GM19397 (cell line): ENCODE measurements at regions not wholly inside any gene's neighbourhood (a gene's known extent, or its start where the extent isn't known, plus 50 kb on each side); places are given as distances from the start of the nearest gene placed in this dataset.

Source experiments
- ATAC-seq: cut with Tn5 transposase; IDR thresholded peaks from one replicate; pipeline ENCODE4 v1.9.1; 2021; ENCODE audit warnings: mild to moderate bottlenecking, moderate library complexity; ENCODE audit not compliant: unreplicated experiment

DNA sequence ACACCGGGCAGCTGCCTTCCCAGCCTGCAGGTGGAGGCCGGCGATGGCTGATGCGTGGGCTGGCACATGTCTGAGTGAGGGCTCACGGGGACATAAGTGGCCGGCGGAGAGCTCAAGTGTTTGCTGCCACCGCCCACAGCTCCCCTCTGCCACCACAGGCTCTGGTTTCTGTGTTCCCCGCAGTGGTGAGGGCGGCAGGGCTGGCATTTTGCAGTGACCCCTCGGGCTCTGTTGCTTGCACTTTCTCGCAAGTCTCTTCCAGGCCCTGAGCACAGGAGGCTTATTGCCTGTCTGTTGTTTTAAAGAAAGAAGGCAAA, 271.0 kb upstream of the RTL1 start:
- no peak for ATAC-seq

DNA sequence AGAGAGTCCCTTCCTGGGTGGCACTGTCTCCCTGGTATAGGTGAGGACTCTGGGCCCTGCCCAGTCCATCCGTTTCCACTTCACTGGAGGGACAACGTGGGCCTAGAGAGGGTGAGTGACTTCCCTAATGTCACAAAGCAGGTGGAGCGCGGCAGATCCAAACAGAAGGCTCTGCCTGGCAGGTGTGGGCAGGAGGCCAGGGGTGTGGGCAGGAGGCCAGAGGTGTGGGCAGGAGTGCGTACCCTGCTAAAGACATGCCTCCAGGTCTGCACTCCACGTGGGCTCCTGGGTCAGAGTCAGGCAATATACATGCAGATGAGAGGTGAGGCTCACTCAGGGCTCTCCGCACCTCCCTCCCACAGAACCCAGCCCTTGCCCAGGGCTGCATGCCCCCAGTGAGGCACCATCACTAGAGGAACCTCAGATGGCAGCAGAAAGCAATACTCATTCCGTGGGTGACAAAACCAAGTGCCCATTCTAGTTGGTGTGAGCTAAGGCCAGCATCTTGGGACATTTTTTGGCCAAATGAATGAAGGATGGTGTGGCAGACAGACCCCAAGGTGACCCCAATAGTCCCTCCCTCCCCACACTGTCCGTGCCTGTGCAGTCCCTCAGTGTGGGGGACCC, 271.6 kb upstream of the RTL1 start:
- ATAC-seq: no peak

DNA sequence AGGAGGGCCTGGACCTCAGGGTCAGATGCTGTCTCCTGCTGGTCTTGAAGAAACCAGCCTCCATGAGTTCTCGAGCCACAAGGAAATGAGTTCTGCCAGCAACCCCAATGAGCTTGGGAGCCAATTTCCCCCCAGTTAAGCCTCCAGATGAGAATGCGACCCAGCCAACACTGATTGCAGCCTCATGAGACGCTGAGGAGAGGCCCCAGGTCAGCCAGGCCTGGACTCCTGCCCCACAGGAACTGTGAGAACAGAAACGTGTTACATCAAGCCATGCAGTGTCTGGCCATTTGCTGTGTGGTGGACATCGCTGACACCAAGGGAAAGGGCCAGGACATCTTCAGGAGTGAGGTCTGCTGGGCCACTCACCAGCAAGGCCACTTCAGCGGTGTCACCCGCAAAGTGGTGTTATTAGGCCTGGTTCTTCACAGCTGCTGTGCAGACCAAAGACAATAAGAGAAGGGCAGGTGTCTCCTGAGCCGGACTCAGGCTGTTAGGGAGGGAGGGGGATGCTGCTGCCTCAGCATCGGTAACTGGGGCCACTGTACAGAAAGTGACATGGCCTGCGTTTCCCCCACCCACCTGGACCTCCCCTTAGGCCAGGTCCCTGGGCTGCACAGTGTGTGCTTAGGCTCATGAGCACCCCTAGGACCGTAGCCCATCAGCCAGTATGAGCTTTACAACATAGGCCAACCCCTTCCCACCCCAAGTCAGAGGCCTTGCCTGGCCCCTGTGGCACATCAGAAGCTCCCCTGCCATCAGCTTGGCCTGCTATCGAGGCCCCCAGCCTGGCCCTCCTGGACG, 272.4 kb upstream of the RTL1 start:
- no peak for ATAC-seq

DNA sequence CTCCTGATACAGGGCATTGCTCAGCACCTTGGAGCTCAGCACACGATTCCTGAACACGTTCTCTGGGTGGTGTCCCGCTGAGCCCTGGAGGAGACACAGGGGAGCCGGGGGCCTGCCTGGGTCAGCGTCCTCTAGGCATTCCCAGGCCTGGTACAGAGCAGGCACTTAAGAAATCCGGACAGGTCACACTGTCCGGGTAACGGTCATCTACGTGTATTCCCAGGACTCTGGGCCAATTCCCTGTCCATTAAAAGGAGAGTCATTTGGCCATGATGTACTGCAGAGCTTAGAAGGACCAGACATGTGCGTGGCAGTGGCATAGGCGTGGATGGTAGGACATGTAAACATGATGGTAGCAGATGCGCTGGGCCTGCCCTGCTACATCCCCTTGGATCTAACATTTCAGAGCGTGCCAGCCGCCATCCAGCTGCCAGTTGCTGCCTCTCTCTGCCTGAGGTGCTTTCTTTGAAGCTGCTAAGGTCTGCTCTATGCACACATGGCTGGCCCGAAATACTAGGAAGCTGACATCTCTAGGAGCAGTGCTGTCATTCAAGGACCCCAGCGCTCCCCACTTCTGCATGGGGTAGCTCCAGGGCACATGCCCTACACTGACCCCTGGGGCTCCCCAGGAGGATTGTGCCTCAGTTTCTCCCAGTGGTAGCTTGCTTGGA, 273.1 kb upstream of the RTL1 start:
- no peak for ATAC-seq

DNA sequence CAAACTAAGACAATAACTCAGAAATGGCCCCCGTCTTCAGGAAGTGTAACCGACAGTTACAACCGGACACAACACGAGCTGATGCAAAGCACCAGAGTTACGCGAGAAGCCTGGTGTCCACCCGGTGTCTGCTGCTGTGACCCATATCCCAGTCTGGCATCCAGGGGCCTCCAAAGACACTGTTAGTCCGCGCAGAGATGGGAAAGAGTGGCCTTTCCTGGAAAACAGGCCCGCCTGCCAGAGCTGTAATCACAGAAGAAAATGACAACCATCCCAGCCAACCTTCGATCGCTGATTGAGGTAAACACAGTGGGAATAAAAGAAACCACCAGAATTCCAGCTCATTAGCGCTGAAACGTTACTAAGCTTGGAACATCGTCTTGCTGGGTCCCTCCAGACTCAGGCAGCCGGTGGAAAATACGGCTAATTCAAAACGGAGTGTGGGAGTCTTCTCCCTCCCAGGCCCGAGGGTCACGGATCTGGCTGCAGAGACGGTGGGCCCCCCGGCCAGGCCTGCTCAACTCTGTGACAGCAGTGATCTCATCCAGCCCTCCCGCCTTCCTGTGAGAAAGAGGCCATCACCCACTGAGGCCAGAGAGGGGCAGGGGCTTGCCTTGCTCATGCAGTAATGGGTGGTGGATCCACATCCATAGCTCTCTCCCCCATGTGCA, 273.9 kb upstream of the RTL1 start:
- no peak for ATAC-seq

DNA sequence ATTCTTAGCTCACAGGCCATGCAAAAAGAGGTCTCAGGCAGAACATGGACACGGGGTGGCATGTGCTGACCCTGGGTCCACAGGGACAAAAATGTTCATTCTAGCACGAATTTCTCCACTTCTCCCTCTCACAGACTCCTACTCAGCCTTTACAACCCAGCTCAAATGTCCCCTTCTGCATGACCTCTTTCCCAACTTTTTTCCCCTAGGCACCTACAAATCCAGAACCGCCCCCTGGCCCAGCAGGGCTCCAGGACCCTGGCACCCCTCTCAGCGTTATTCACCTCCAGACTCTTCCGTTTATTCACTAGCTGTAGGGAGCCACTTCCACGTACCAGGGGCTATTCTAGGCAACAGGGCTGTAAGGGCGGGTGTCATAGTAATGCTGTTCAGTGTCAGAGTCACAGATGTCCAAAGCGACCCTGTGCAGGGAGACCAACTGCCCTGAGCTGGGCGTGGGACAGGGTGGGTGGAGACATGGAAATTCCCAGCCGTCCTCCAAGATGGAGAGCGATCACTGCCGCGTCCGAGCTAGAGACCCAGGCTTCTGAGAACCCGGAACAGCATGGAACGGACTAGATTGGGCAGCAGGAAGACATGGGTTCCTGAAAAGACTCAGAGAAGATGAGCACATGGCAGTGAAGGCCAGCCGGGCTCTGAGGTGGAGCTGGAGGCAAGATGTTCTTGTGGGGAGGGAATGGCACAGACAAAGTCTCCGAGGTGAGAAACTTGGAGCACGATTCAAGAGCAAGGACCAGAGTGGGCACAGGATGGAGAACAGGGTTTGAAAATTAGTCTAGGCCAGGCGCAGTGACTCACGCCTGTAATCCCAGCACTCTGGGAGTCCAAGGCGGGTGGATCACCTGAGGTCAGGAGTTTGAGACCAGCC, 274.9 kb upstream of the RTL1 start:
- no peak for ATAC-seq

DNA sequence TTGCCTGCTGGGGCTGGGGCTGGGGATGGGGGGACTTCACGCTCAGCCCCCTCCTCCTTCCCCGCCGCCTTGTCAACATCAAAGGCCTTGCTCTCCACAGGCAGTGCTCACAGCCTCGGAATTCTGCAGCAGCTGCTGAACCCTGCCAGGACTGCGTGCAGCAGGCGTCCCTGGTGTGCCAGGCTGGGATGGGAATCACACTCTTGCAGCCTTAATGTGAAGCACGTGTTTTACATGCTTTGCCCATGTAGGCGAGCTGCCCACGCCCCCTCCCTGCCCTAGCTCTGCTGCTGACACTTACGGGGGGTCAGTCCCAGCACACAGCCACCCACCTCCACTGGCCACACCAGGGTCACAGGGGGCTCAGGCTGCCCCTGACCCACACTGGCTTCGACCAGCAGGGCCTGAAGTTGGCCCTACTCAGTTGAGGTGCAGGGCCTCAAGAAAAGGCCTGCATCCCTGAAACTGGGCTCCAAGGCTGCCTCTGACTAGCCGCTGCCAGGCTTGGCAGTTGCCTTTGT, 276.2 kb upstream of the RTL1 start:
- ATAC-seq: no peak

DNA sequence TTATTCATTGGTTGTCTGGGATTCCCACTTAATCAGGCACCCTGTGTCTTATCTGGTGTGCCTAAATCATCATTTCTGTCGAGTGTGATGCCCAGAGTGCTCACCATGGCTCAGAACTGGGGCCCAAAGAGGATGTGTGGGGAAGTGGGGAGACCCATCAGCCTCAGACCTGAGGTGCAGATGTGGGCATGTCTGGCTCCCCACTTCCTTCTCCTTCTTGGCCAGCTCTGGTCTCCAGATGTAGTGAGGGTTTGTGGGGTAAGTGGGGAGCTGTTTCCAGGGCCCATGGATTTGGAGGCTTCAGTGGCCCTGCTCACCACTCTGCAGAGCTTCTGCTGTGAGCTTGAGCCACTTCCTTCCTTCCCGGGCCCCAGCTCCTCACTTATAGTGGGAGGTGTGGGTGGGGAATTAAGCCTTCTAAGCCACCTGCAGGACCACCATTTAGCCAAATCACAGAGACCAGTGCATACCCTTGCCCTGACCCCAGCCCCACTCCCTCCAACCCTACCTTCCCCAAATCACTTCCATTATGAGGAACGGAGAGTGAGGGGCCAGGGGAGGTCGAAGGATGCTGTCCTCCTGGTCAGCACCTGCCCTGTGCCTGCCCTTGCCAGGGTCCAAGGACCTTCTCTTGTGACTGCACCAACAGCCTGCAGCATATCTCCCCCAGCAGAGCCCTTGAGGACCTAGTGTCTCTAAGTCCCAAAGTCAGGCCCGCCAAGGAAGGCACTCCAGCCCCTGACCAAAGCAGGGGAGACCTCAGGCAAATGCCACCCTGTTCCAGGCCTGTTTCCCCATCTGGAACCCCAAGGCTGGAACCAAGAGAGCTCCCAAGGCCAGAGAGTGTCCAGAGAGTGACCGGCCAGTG, 278.2 kb upstream of the RTL1 start:
- no peak for ATAC-seq

DNA sequence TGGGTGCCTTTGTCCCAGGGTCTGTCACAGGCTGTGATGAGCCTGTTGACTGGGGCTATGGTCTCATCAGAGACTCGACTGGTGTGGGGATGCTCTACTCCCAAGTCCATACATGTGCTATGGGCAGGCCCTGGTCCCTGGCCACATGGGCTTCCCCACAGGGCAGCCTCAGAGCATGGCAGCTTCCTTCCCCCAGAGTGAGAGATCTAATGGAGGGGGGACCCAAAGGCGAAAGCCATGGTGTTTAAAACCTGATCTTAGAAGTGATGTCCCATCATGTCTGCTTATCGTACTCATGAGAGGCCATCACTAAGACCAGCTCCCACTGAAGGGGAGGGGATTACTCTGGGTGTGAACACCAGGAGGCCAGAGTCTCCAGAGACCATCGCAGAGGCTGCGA, 279.0 kb upstream of the RTL1 start:
- no peak for ATAC-seq

DNA sequence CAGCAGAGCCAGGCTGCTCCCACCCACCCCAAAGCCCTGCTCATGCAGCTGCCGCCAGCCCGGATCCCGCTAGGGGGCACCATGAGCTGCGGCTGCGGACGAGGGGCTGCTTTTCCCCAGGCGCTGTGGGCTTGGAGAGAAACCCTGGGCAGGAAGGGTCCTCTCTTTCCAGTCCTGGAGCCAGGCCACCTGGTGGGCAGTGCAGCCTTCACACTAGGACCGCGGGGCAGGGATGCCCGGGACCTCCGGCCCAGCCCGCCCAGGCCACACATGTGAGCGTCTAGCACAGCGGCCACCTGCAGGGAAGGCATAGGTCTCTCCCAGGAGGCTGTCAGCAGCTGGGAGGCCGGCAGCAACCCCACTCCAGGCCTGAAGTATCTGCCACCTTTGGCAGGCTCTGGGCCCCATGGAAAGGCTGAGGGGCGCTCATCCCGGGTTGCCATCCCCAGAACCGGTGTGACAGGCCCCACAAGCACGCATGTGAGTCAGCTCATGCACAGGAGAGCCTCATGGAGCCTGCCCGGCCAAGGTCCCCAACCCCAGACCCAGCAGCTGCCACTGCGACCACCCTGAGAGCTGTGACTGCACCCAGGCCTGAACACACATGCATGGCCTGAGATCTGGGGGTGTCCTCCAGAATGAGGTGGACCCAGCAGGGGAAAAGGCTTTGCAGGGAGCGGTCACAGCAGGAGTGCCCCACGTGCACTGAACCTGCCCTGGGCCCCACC, 280.0 kb upstream of the RTL1 start:
- ATAC-seq: no peak

DNA sequence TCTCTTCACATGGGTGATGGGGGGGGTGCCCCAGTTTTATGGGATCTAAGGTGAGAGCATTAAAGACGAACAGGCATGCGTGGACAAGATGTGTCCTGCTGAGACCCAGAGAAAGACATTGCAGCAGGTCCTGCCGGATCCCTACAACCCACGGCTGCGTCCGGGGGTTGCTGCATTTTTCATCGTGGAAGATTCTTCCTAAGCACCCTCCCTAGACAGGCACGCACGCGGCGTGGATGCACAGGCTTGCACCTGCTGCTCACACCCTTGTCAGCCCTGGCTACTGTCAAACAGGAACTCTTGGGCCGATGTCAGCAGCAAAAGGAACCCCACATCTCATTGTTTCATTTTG, 280.6 kb upstream of the RTL1 start:
- no peak for ATAC-seq

DNA sequence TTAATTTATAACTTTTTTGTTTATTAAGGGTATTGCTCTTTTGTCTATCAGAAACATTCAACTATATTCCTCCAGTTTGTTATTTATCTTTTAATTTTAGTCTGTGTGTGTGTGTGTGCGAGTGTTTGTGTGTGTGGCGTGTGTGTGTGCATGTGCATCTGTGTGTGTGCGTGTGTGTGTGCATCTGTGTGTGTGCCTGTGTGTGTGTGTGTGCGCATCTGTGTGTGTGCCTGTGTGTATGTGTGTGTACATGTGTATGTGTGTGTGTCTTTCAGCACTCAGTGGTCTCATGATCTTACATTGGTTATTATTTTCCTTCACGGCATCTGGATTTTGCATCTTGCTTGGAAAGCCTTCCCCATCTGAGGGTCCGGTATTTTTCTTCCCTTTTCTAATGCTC, 281.1 kb upstream of the RTL1 start:
- no peak for ATAC-seq

DNA sequence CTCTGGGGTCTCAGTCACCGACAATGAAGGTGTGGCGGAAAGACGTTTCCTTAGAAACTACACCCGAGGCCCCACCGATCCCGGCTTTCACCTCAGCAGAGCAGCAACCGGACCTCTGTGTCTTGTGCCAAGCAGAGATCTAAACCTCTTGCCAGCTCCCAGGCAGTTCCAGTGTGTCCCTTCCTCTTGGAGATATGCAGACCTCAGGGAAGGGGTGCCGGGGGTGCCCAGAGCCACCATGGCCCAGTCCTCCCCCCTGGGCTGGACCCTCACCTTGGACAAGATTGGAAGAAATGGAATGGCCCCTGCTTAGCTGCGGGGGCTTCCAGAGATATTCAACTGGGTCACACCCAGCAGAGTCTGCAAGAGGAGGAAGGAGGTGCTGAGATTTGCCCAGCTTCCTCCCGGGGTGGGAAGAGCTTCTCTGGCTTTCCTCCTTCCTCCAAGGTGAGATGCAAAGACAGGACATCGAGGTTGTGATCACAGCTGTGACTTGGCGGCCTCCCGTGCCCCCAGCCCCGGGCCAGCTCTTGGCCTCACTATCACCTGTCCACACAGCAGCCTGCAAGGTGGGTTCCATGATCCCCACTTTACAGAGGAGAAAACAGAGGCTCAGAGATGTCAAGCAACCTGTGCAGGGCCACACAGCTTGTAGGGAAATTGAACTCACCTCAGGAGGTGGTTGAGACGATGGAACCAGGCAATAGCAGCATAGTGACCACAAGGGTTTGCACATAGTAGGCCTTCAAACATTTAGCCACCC, 281.7 kb upstream of the RTL1 start:
- ATAC-seq: no peak

DNA sequence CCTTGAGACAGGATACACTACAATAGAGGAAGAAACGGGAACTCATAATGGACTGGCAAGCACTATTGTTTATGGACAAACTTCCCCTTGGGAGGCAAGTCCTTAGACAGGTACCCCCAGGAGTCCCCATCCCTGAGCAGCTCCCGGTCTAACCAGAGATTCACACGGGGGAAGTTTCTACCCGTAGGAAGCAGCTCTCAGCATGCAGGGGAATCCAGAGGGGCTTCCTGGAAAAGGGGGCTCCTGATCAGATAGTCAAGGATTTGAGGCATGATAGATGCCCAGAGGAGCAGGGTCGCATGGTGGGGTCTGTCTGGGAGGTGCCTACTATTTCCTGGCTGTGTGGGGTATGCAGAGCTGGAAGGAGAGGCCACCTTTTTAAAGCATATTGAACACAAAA, 282.4 kb upstream of the RTL1 start:
- ATAC-seq: no peak

DNA sequence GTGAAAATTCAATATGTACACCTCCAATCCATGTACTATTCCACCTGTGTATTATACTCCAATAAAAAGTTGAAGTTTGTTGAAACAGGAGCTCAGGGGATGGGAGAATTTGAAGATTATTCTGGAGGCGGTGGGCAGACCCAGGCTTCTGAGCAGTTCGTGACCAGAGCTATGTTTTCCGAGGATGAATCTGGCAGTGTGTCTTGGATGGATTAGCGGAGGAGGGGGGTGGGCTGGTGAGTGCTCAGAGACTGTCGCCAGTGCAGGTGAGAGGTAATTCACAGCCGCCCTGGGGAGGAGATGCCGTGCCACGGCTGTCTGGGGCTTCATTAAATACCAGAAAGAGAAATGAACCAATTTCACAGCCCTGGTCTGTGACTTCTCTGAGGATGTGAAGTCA, 283.0 kb upstream of the RTL1 start:
- ATAC-seq: no peak

DNA sequence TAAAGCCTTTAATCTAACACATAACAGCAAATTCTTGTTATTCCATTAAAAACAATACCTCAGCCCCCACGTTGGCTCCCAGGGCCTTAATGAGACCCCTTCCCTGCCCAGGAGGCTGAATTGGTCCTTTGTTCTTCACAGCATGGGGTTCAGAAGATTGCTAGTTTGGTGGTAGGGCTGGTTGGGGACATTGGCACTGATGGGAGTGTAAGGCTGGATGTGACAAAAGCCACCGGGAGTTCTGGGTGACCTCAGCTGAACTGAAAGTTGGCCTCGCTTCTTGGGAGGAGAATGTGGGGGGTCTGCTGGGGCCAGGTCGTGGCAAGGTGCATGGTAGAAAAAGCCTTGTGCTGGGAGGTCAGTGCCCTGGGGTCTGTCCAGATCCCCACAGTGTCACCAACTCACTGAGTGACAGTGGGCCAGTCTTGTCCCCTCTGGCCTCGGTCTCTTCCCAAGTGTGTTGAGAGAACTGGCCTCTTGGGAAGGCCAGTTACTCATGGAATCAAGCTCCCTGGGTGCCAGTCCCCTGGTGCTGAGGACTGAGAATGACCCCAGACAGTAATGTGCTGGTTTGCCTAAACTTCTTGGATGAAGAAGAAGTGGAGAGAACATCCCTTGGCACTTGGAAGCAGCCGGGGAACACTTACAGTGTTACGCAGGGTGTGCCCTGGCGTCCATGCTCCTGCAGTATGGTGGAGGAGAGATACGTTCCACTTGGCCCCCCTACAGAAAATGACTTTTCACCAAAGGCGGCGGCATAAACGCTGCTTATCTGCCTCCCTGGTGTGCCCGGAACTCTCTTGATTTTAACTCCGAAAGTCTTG, 283.7 kb upstream of the RTL1 start:
- no peak for ATAC-seq

DNA sequence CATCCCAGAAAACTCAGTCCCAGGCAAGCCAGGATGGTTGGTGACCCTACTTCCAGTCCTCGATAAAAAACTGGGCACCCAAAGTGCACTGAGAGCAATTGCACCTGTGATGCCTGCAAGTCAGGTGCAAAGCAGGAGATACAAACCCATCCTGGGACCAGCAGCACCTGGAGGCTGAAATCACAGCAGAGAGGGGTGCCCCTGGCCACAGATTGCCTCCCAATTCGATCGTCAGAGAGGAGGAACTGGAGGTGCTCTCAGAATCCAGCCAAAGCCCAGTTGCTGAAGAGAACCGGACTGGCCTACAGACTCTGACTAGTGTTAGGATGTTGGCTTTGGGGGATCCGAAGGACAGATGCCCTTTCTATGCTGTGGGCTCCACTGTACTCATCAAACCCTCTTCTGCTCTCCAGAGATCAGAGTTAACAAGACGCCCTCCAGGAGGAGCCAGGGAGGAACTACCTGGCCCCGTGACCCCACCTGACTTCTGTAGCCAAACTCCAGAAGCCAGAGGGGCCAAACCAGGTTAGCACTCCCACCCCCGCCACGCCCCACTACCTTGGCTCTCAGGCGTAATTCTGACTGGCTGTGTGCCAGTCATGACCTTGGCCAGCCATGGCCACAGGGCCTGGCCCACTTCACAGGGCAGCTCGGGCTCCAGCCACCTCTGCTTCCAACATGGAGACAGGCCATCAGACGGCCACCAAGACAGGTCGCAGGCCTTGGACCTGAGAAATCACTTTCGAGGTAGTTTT, 284.5 kb upstream of the RTL1 start:
- ATAC-seq: no peak
